Trophoblast cell (in vitro differentiated cells and primary cell): ENCODE measurements at regions not wholly inside any gene's neighbourhood (a gene's known extent, or its start where the extent isn't known, plus 50 kb on each side); places are given as distances from the start of the nearest gene placed in this dataset.

Experiments used
- DNase-seq, 2 donors: peaks; one replicate each; pipeline ENCODE4 v3.0.0-alpha.2; 2016
- H2AFZ ChIP-seq: 2 replicates; pipeline ENCODE4 v1.6.1; 2013; ENCODE audit warnings: low read length, moderate library complexity, mild to moderate bottlenecking; ENCODE audit not compliant: insufficient read depth, poor library complexity
- H2AK5ac ChIP-seq: 2 replicates; pipeline ENCODE4 v1.6.1; 2013; ENCODE audit warnings: mild to moderate bottlenecking, low read length
- H2BK120ac ChIP-seq: 2 replicates; pipeline ENCODE4 v1.6.1; 2013; ENCODE audit warnings: low read length, mild to moderate bottlenecking, moderate library complexity; ENCODE audit not compliant: insufficient read depth, poor library complexity
- H2BK12ac ChIP-seq: 2 replicates; pipeline ENCODE4 v1.6.1; 2013; ENCODE audit warnings: mild to moderate bottlenecking, low read length, moderate library complexity
- H2BK5ac ChIP-seq: 2 replicates; pipeline ENCODE4 v1.6.1; 2013; ENCODE audit warnings: low read length, low read depth, moderate library complexity, mild to moderate bottlenecking; ENCODE audit not compliant: poor library complexity
- H3K14ac ChIP-seq: 2 replicates; pipeline ENCODE4 v1.6.1; 2013; ENCODE audit warnings: mild to moderate bottlenecking, low read length
- H3K18ac ChIP-seq: 2 replicates; pipeline ENCODE4 v1.6.1; 2013; ENCODE audit warnings: mild to moderate bottlenecking, low read length
- H3K23ac ChIP-seq: 2 replicates; pipeline ENCODE4 v1.6.1; 2013; ENCODE audit warnings: low read length
- H3K27ac ChIP-seq: 2 replicates; pipeline ENCODE4 v1.5.1; 2013; ENCODE audit warnings: low read depth, mild to moderate bottlenecking, inconsistent platforms, low read length, moderate library complexity
- H3K27me3 ChIP-seq: 2 replicates; pipeline ENCODE4 v1.6.1; 2013; ENCODE audit warnings: inconsistent platforms, mild to moderate bottlenecking, low read length, moderate library complexity; ENCODE audit not compliant: insufficient read depth
- H3K36me3 ChIP-seq, 2 experiments: 1 replicate in 1 of 2; 2 replicates in 1 of 2; pipeline ENCODE4 v1.6.1; 2013; ENCODE audit warnings: low read length in 2 of 2, mild to moderate bottlenecking in 2 of 2, moderate library complexity in 1 of 2; ENCODE audit not compliant: insufficient read depth in 2 of 2, control insufficient read depth in 1 of 2
- H3K4ac ChIP-seq: 2 replicates; pipeline ENCODE4 v1.6.1; 2013; ENCODE audit warnings: low read depth, mild to moderate bottlenecking, low read length, moderate library complexity
- H3K4me1 ChIP-seq, 2 experiments: 1 replicate in 1 of 2; 2 replicates in 1 of 2; pipeline ENCODE4 v1.6.1; 2013; ENCODE audit warnings: low read length in 2 of 2, mild to moderate bottlenecking in 2 of 2, moderate library complexity in 1 of 2; ENCODE audit not compliant: insufficient read depth in 2 of 2, control insufficient read depth in 1 of 2
- H3K4me2 ChIP-seq: 2 replicates; pipeline ENCODE4 v1.6.1; 2013; ENCODE audit warnings: inconsistent platforms, mild to moderate bottlenecking, low read length, moderate library complexity
- H3K4me3 ChIP-seq: 2 replicates; pipeline ENCODE4 v1.5.1; 2013; ENCODE audit warnings: mild to moderate bottlenecking, low read depth, low read length, inconsistent platforms
- H3K79me1 ChIP-seq: one replicate; pipeline ENCODE4 v1.6.1; 2013; ENCODE audit warnings: low read length
- H3K79me2 ChIP-seq: 2 replicates; pipeline ENCODE4 v1.6.1; 2013; ENCODE audit warnings: low read length, mild to moderate bottlenecking; ENCODE audit not compliant: control insufficient read depth, insufficient read depth, poor library complexity
- H3K9ac ChIP-seq: 2 replicates; pipeline ENCODE4 v1.6.1; 2013; ENCODE audit warnings: mild to moderate bottlenecking, low read length
- H3K9me3 ChIP-seq: 2 replicates; pipeline ENCODE4 v1.6.1; 2013; ENCODE audit warnings: low read depth, mild to moderate bottlenecking, control low read depth, inconsistent platforms, low read length; ENCODE audit not compliant: insufficient read depth
- H4K12ac ChIP-seq: 2 replicates; pipeline ENCODE4 v1.6.1; 2013; ENCODE audit warnings: low read depth, mild to moderate bottlenecking, low read length, moderate library complexity
- H4K8ac ChIP-seq: 2 replicates; pipeline ENCODE4 v1.6.1; 2013; ENCODE audit warnings: low read depth, mild to moderate bottlenecking, low read length, moderate library complexity
- H4K91ac ChIP-seq: one replicate; pipeline ENCODE4 v1.6.1; 2013; ENCODE audit warnings: low read depth, mild to moderate bottlenecking, low read length, moderate library complexity
- WGBS: extraction: QIAGEN DNeasy Blood & Tissue Kit; methylation state at CpG from one replicate; pipeline ENCODE4 v1.1.7; 2013; ENCODE audit warnings: missing lambda C conversion rate; ENCODE audit not compliant: insufficient read length, insufficient coverage; ENCODE audit errors: extremely low coverage; 5-methylcytosine and 5-hydroxymethylcytosine counted together

GRCh38 chr6:86380571-86381125 lies 556.7 kb upstream of the HTR1E start:
- Histone ChIP-seq H3K18ac (no peak overlapping the region), H3K36me3 (no peaks in the 10 kb centered on the region), H3K9me3 (no peaks in the 10 kb centered on the region), H4K12ac (no peak overlapping the region), H3K23ac (no peak overlapping the region), H4K91ac (no peak overlapping the region), H3K27me3 (no peaks in the 10 kb centered on the region), H2BK120ac (no peak overlapping the region), H3K4me1 (no peaks in the 10 kb centered on the region), H2AK5ac (no peak overlapping the region), H3K9ac (no peak overlapping the region), H3K27ac (no peak overlapping the region), H2BK5ac (no peak overlapping the region), H3K79me1 (no peaks in the 10 kb centered on the region), H3K4ac (no peak overlapping the region), H2BK12ac (no peak overlapping the region), H3K79me2 (no peaks in the 10 kb centered on the region), H3K14ac (no peak overlapping the region), H3K4me3 (no peak overlapping the region), H4K8ac (no peak overlapping the region), H3K4me2 (no peak overlapping the region), H2AFZ (no peak overlapping the region)
- DNase-seq, result no peak
- WGBS, result no CpG with 5 or more reads among the region's 3 CpGs

- Histone ChIP-seq H3K23ac (no peak overlapping the region), H4K8ac (no peak overlapping the region), H2BK120ac (no peak overlapping the region), H2BK5ac (no peak overlapping the region), H3K4me3 (no peak overlapping the region), H3K4ac (no peak overlapping the region), H3K79me1 (peaks cover 2% of the 10 kb centered on the region), H3K4me1 (no peaks in the 10 kb centered on the region), H3K36me3 (no peaks in the 10 kb centered on the region), H3K4me2 (no peak overlapping the region), H3K14ac (no peak overlapping the region), H3K9me3 (no peaks in the 10 kb centered on the region), H3K18ac (no peak overlapping the region), H3K27ac (no peak overlapping the region), H4K91ac (no peak overlapping the region), H3K27me3 (no peaks in the 10 kb centered on the region), H2AK5ac (no peak overlapping the region), H2BK12ac (no peak overlapping the region), H3K9ac (no peak overlapping the region), H3K79me2 (no peaks in the 10 kb centered on the region), H2AFZ (no peak overlapping the region), H4K12ac (no peak overlapping the region)
- DNase-seq, result no peak
- WGBS, result no CpG with 5 or more reads among the region's 4 CpGs
These were observed 579.5 kb upstream of the HTR1E start for GRCh38 chr6:86357877-86358276.

- no peak overlapping the region for H2BK120ac ChIP-seq
- no peak overlapping the region for H2BK5ac ChIP-seq
- no peaks in the 10 kb centered on the region for H3K36me3 ChIP-seq
- H3K4me1 ChIP-seq, result no peaks in the 10 kb centered on the region
- DNase-seq, result peak; percentile 42 to 69
- no peak overlapping the region for H2BK12ac ChIP-seq
- peaks cover 2% of the 10 kb centered on the region for H3K79me1 ChIP-seq
- H4K8ac ChIP-seq, result no peak overlapping the region
- H3K4me3 ChIP-seq, result no peak overlapping the region
- no peak overlapping the region for H2AK5ac ChIP-seq
- H3K27me3 ChIP-seq, result no peaks in the 10 kb centered on the region
- no peak overlapping the region for H4K91ac ChIP-seq
- no peak overlapping the region for H3K4ac ChIP-seq
- H3K18ac ChIP-seq, result no peak overlapping the region
- no peak overlapping the region for H3K9ac ChIP-seq
- H3K79me2 ChIP-seq, result no peaks in the 10 kb centered on the region
- no peak overlapping the region for H2AFZ ChIP-seq
- no peak overlapping the region for H3K4me2 ChIP-seq
- no peak overlapping the region for H3K14ac ChIP-seq
- no peaks in the 10 kb centered on the region for H3K9me3 ChIP-seq
- no peak overlapping the region for H4K12ac ChIP-seq
- H3K27ac ChIP-seq, result no peak overlapping the region
- no peak overlapping the region for H3K23ac ChIP-seq
These were observed 582.1 kb upstream of the HTR1E start for GRCh38 chr6:86355271-86355670.

- H3K27me3 ChIP-seq, result no peaks in the 10 kb centered on the region
These were observed 605.4 kb upstream of the HTR1E start for GRCh38 chr6:86331919-86332318.

More at GRCh38 chr6:86331919-86332318, 605.4 kb upstream of the HTR1E start:
- Histone ChIP-seq H2BK5ac (no peak overlapping the region), H4K8ac (no peak overlapping the region), H3K4me1 (no peaks in the 10 kb centered on the region), H3K79me1 (no peaks in the 10 kb centered on the region), H4K91ac (no peak overlapping the region), H3K14ac (no peak overlapping the region), H3K27ac (no peak overlapping the region), H3K4ac (no peak overlapping the region), H3K9ac (no peak overlapping the region), H2BK12ac (no peak overlapping the region), H4K12ac (no peak overlapping the region), H3K23ac (no peak overlapping the region), H2AK5ac (no peak overlapping the region), H3K9me3 (no peaks in the 10 kb centered on the region), H2AFZ (no peak overlapping the region), H3K18ac (no peak overlapping the region), H3K4me2 (no peak overlapping the region), H3K79me2 (no peaks in the 10 kb centered on the region), H2BK120ac (no peak overlapping the region), H3K4me3 (no peak overlapping the region), H3K36me3 (no peaks in the 10 kb centered on the region)
- DNase-seq, result no peak
- WGBS, result no CpG with 5 or more reads among the region's 5 CpGs
